Pancreas (tissue), 10 donors: ENCODE measurements at regions not wholly inside any gene's neighbourhood (a gene's known extent, or its start where the extent isn't known, plus 50 kb on each side); places are given as distances from the start of the nearest gene placed in this dataset.

Source experiments
- ATAC-seq, 4 donors: fragments of 200-7000 bp; cut with Tn5 transposase; one replicate each; pipeline versions ENCODE4 v1.8.0 to v1.9.1; 2020; ENCODE audit warnings: mild to moderate bottlenecking in 4 of 4, moderate library complexity in 4 of 4
- DNase-seq, 6 donors: peaks; one replicate each; pipeline ENCODE4 v3.0.0-alpha.2; 2020
- FAIRE-seq: peaks from 2 replicates; lab custom pipeline; 2012; peaks lifted over from hg19 to GRCh38; lab: Jason Lieb, UNC
- H3K27ac ChIP-seq, 4 donors: fragments of 200-600 bp; sonication (generic); 1 replicate in 3 of 4; 2 replicates in 1 of 4; pipeline versions ENCODE4 v1.5.0 to v1.8.0; 2020
- H3K27me3 ChIP-seq, 4 donors: fragments of 200-600 bp; one replicate each; pipeline ENCODE4 v1.8.0; 2021
- H3K36me3 ChIP-seq, 3 donors: fragments of 200-600 bp; sonication (generic) in 1 of 3; one replicate each; pipeline versions ENCODE4 v1.5.0 to v1.8.0; 2020 to 2021
- H3K4me1 ChIP-seq, 3 donors: fragments of 200-600 bp; one replicate each; pipeline ENCODE4 v1.8.0; 2021
- H3K4me3 ChIP-seq, 4 donors: fragments of 200-600 bp; sonication (generic) in 2 of 4; one replicate each; pipeline versions ENCODE4 v1.5.0 to v1.8.0; 2020 to 2021
- H3K9me3 ChIP-seq, 4 donors: fragments of 200-600 bp; one replicate each; pipeline ENCODE4 v1.8.0; 2021
- CTCF ChIP-seq, 4 donors: fragments of 200-600 bp; sonication (generic) in 3 of 4; IDR thresholded peaks; one replicate each; pipeline versions ENCODE4 v1.5.0 to v1.8.0; 2021; ENCODE audit warnings: antibody characterized with exemption in 4 of 4
- WGBS, 2 donors: extraction: QIAGEN DNeasy Blood & Tissue Kit; methylation state at CpG; one replicate each; pipeline ENCODE4 v1.1.7; 2013; 5-methylcytosine and 5-hydroxymethylcytosine counted together
- intact Hi-C, 3 donors: fragments of 100-400 bp; cut with DNase I; formaldehyde crosslinking; loops; one replicate each; pipeline versions ENCODE4 v1.11.1 to v1.14.2; 2022
- donor health status: healthy with polysubstance abuse.
- donor health status: DM: no; HTN: no; CAD: no; lungs with moderate emphysema.
- donor health status: DM: no; HTN: no; CAD: no.
- donor health status: control.
- donor health status: control.
- donor health status: Bipolar disorder and iron deficiency.
- donor health status: DM: yes; HTN: yes; CAD: no.
- donor health status: DM: no; HTN: no; CAD: no.
- donor health status: DM: no; HTN: no; CAD: no.
- donor health status: DM: yes; HTN: yes; CAD: no.

DNA sequence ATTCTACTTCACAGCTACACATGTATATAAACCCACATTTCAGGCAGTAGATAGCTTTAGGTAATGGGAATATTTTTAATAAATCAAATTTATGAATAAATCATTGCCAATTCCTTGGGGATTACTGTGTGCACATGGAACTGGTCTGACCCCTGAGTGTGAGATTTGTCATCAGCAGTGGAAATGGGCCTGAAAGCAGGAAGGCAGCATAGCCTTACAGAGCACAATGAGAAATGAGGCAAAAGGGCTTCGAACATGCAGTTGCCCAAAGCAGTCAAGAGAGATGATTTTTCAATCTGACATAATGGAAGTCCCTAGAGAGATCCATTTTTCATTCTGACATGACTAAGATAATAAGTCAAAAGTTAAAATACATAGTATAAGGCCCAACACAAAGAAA is 599.2 kb downstream of the TUSC7 start:
- no peaks in the 10 kb centered on the region for H3K27me3 ChIP-seq
- intact Hi-C loops: no loop called here
- no peak overlapping the region for H3K4me3 ChIP-seq
- H3K27ac ChIP-seq: no peak overlapping the region
- DNase-seq: no peak
- no peaks in the 10 kb centered on the region for H3K9me3 ChIP-seq
- no peak for TF ChIP-seq CTCF (IDR thresholded peaks at IDR 0.05)
- FAIRE-seq: no peak
- WGBS, 2 donors: 90 to 92% methylated on average over 1 of the region's 1 CpG
- H3K36me3 ChIP-seq: no peaks in the 10 kb centered on the region
- ATAC-seq: no peak
- H3K4me1 ChIP-seq: no peaks in the 10 kb centered on the region

DNA sequence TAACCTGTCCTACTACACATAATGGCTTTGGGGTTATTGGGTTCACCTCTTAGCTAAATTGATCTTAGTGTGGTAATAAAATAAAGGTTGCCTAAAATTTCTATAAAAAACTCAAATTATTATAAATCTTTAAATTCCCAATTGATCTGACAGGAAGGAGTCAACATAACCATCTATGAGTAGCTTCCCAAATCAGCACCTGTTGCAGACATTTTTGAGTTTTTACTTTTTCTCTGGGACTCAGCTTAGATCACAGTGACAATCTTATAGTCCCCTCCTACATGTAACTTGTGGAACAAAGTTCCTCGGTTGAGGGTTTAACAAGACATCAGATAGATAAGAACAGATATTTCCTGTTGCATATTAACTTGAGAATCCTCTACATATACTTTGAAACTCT is 601.0 kb downstream of the TUSC7 start:
- FAIRE-seq (no peak), ATAC-seq (no peak), DNase-seq (no peak)
- no peak overlapping the region for H3K27ac ChIP-seq
- H3K4me1 ChIP-seq: no peaks in the 10 kb centered on the region
- H3K4me3 ChIP-seq: no peak overlapping the region
- no peaks in the 10 kb centered on the region for H3K9me3 ChIP-seq
- 36 to 43% methylated on average over 1 of the region's 1 CpG for WGBS, 2 donors
- no peaks in the 10 kb centered on the region for H3K27me3 ChIP-seq
- no peak for TF ChIP-seq CTCF (IDR thresholded peaks at IDR 0.05)
- no peaks in the 10 kb centered on the region for H3K36me3 ChIP-seq
- intact Hi-C loops: no loop called here

GRCh38 chr3:117314441-117315150 is 605.0 kb downstream of the TUSC7 start:
- Histone ChIP-seq H3K4me3 (no peak overlapping the region), H3K4me1 (no peaks in the 10 kb centered on the region), H3K36me3 (no peaks in the 10 kb centered on the region), H3K27ac (no peak overlapping the region), H3K9me3 (no peaks in the 10 kb centered on the region), H3K27me3 (no peaks in the 10 kb centered on the region)
- intact Hi-C loops: no loop called here
- no peak for TF ChIP-seq CTCF (IDR thresholded peaks at IDR 0.05)
- FAIRE-seq (no peak), DNase-seq (no peak), ATAC-seq (no peak)
- WGBS, 2 donors: 85% methylated on average over 2 of the region's 2 CpGs

DNA sequence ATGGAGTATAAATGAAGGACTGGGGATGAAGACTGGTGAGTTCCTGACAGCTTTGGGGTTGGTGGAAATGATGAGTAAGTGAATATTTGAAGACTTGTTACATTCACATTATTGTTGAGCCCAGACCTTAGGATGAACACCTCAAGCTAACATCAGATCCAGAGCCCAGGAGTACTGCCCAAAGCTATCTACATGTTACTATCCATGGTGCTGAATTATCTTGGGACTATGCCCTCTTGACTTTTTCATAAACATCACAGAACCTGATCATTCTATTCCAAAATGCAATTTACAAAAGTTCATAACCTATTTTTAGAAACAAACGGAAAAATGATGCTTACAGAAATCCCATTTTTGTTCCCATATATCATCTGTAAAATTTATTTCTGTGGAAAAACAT is 613.3 kb downstream of the TUSC7 start:
- DNase-seq (no peak), FAIRE-seq (no peak)
- intact Hi-C loops: no loop called here

More for the DNA sequence above, 613.3 kb downstream of the TUSC7 start:
- Histone ChIP-seq H3K9me3 (no peaks in the 10 kb centered on the region), H3K27me3 (no peaks in the 10 kb centered on the region), H3K4me3 (no peak overlapping the region), H3K36me3 (no peaks in the 10 kb centered on the region), H3K4me1 (no peaks in the 10 kb centered on the region), H3K27ac (no peak overlapping the region)
- peak in 2 of 4 donors; percentile 54 to 77 for ATAC-seq
- 10 to 25% methylated on average over 1 of the region's 1 CpG for WGBS, 2 donors
- TF ChIP-seq CTCF (IDR thresholded peaks at IDR 0.05): no peak
